IPS-18a (cell line): ENCODE measurements at regions not wholly inside any gene's neighbourhood (a gene's known extent, or its start where the extent isn't known, plus 50 kb on each side); places are given as distances from the start of the nearest gene placed in this dataset.

Experiments
- H3K27ac ChIP-seq: one replicate; pipeline ENCODE4 v1.5.1; 2013; ENCODE audit warnings: low read length
- H3K27me3 ChIP-seq: one replicate; pipeline ENCODE4 v1.6.1; 2013; ENCODE audit warnings: mild to moderate bottlenecking, low read length; ENCODE audit not compliant: control insufficient read depth, insufficient read depth
- H3K36me3 ChIP-seq: one replicate; pipeline ENCODE4 v1.6.1; 2013; ENCODE audit warnings: low read depth, low read length; ENCODE audit not compliant: control insufficient read depth
- H3K4me1 ChIP-seq: one replicate; pipeline ENCODE4 v1.6.1; 2013; ENCODE audit warnings: low read depth, low read length; ENCODE audit not compliant: control insufficient read depth
- H3K4me3 ChIP-seq: one replicate; pipeline ENCODE4 v1.5.1; 2013; ENCODE audit warnings: low read length
- H3K9ac ChIP-seq: one replicate; pipeline ENCODE4 v1.6.1; 2013; ENCODE audit warnings: mild to moderate bottlenecking, low read length, moderate library complexity
- H3K9me3 ChIP-seq: one replicate; pipeline ENCODE4 v1.6.1; 2013; ENCODE audit warnings: low read depth, low read length; ENCODE audit not compliant: control insufficient read depth

GRCh38 chr5:155091063-155091648 lies 77.6 kb downstream of the KIF4B start:
- Histone ChIP-seq H3K4me1 (no peaks in the 10 kb centered on the region), H3K9me3 (no peaks in the 10 kb centered on the region), H3K4me3 (no peak overlapping the region), H3K27ac (no peak overlapping the region), H3K27me3 (no peaks in the 10 kb centered on the region), H3K9ac (no peak overlapping the region), H3K36me3 (no peaks in the 10 kb centered on the region)

- Histone ChIP-seq H3K4me1 (no peaks in the 10 kb centered on the region), H3K27ac (no peak overlapping the region), H3K9ac (no peak overlapping the region), H3K36me3 (no peaks in the 10 kb centered on the region), H3K4me3 (no peak overlapping the region), H3K27me3 (no peaks in the 10 kb centered on the region), H3K9me3 (no peaks in the 10 kb centered on the region)
Observed at GRCh38 chr5:155091768-155092717, 78.5 kb downstream of the KIF4B start.

- no peaks in the 10 kb centered on the region for H3K36me3 ChIP-seq
- H3K9ac ChIP-seq, result no peak overlapping the region
- H3K27ac ChIP-seq, result no peak overlapping the region
- no peaks in the 10 kb centered on the region for H3K4me1 ChIP-seq
- H3K4me3 ChIP-seq, result no peak overlapping the region
- H3K9me3 ChIP-seq, result no peaks in the 10 kb centered on the region
- H3K27me3 ChIP-seq, result no peaks in the 10 kb centered on the region
Observed at GRCh38 chr5:155094455-155094854, 80.9 kb downstream of the KIF4B start.

- Histone ChIP-seq H3K9me3 (no peaks in the 10 kb centered on the region), H3K9ac (no peak overlapping the region), H3K36me3 (no peaks in the 10 kb centered on the region), H3K27me3 (no peaks in the 10 kb centered on the region), H3K4me1 (no peaks in the 10 kb centered on the region), H3K27ac (no peak overlapping the region), H3K4me3 (no peak overlapping the region)
Observed at GRCh38 chr5:155097995-155098394, 84.4 kb downstream of the KIF4B start.

GRCh38 chr5:155098433-155098832 lies 84.9 kb downstream of the KIF4B start:
- H3K9me3 ChIP-seq, result no peaks in the 10 kb centered on the region
- no peak overlapping the region for H3K9ac ChIP-seq
- H3K36me3 ChIP-seq, result no peaks in the 10 kb centered on the region
- H3K27ac ChIP-seq, result no peak overlapping the region
- H3K4me1 ChIP-seq, result no peaks in the 10 kb centered on the region
- no peaks in the 10 kb centered on the region for H3K27me3 ChIP-seq
- H3K4me3 ChIP-seq, result no peak overlapping the region

- H3K36me3 ChIP-seq, result no peaks in the 10 kb centered on the region
- H3K27me3 ChIP-seq, result no peaks in the 10 kb centered on the region
- H3K9me3 ChIP-seq, result no peaks in the 10 kb centered on the region
- H3K9ac ChIP-seq, result no peak overlapping the region
- no peaks in the 10 kb centered on the region for H3K4me1 ChIP-seq
- H3K27ac ChIP-seq, result no peak overlapping the region
- H3K4me3 ChIP-seq, result no peak overlapping the region
Observed at GRCh38 chr5:155101697-155102096, 88.1 kb downstream of the KIF4B start.

- H3K27ac ChIP-seq, result no peak overlapping the region
- no peaks in the 10 kb centered on the region for H3K36me3 ChIP-seq
- H3K4me3 ChIP-seq, result no peak overlapping the region
- no peaks in the 10 kb centered on the region for H3K9me3 ChIP-seq
- H3K9ac ChIP-seq, result no peak overlapping the region
- no peaks in the 10 kb centered on the region for H3K27me3 ChIP-seq
- no peaks in the 10 kb centered on the region for H3K4me1 ChIP-seq
Observed at GRCh38 chr5:155103146-155103545, 89.6 kb downstream of the KIF4B start.

GRCh38 chr5:155104441-155104840 lies 90.9 kb downstream of the KIF4B start:
- no peaks in the 10 kb centered on the region for H3K4me1 ChIP-seq
- no peaks in the 10 kb centered on the region for H3K36me3 ChIP-seq
- no peak overlapping the region for H3K4me3 ChIP-seq
- no peaks in the 10 kb centered on the region for H3K27me3 ChIP-seq
- no peak overlapping the region for H3K27ac ChIP-seq
- no peak overlapping the region for H3K9ac ChIP-seq
- H3K9me3 ChIP-seq, result no peaks in the 10 kb centered on the region

- H3K36me3 ChIP-seq, result no peaks in the 10 kb centered on the region
- H3K4me3 ChIP-seq, result no peak overlapping the region
- H3K27ac ChIP-seq, result no peak overlapping the region
- H3K9me3 ChIP-seq, result no peaks in the 10 kb centered on the region
- no peaks in the 10 kb centered on the region for H3K4me1 ChIP-seq
- H3K9ac ChIP-seq, result no peak overlapping the region
- no peaks in the 10 kb centered on the region for H3K27me3 ChIP-seq
Observed at GRCh38 chr5:155106221-155106620, 92.7 kb downstream of the KIF4B start.

- Histone ChIP-seq H3K27me3 (no peaks in the 10 kb centered on the region), H3K9ac (no peak overlapping the region), H3K36me3 (no peaks in the 10 kb centered on the region), H3K4me3 (no peak overlapping the region), H3K4me1 (no peaks in the 10 kb centered on the region), H3K27ac (no peak overlapping the region), H3K9me3 (peaks cover 3% of the 10 kb centered on the region)
Observed at GRCh38 chr5:155113888-155114287, 100.3 kb downstream of the KIF4B start.

GRCh38 chr5:155114655-155115054 lies 101.1 kb downstream of the KIF4B start:
- Histone ChIP-seq H3K4me3 (no peak overlapping the region), H3K27ac (no peak overlapping the region), H3K4me1 (no peaks in the 10 kb centered on the region), H3K9me3 (peaks cover 3% of the 10 kb centered on the region), H3K9ac (no peak overlapping the region), H3K36me3 (no peaks in the 10 kb centered on the region), H3K27me3 (no peaks in the 10 kb centered on the region)
